ENCODE measurements at regions not wholly inside any gene's neighbourhood (a gene's known extent, or its start where the extent isn't known, plus 50 kb on each side); places are given as distances from the start of the nearest gene placed in this dataset.
A peak's percentile ranks its signal among the peaks of the same experiment; 100 is the strongest.

DNA sequence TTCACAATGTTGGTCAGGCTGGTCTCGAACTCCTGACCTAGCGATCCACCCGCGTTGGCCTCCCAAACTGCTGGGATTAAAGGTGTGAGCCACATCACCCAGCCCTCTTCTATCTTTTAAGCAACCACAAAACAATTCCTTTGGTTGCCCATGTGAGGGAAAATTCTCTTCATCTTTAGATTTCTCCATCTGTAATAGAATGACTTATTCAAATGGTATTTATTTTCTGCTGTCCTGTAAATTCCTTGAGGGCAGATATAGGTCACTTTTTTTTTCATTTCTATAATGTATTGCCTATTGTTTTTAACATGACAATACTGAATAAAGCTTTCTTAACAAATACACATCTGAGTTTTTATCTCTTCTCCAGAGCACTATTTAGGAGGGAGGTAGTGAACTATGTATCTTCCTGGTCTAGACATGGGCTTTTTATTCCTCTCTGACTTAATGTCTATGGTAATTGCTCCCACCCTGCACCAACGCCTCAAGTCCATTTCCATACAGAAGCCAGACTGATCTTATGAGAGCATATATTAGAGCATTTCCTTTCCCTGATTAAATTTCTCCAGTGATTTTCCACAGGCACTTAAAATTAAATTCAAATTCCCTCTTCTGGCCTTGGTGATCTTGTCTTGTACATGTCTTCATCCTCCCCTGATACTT lies 595.6 kb downstream of the CAAP1 start:
- no peak for DNase-seq

DNA sequence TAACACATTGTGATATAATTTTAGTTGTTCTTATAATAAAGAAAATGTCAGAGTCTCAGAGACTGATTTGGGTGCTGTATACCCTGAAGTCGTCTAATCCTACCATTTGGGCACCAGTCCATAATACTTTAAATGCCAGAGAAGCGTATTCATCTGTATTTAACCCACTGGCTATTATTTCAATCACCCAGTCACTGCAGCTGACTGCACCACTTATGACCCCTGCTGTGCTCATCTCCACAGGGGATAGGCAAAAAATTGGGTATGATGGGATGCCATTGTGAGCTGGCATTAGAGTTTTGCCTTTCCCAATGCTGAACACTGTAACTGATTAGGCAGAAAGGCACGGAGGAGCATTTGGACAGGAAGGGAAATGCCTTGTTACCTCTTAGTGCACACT lies 599.7 kb downstream of the CAAP1 start:
- DNase-seq = no peak

DNA sequence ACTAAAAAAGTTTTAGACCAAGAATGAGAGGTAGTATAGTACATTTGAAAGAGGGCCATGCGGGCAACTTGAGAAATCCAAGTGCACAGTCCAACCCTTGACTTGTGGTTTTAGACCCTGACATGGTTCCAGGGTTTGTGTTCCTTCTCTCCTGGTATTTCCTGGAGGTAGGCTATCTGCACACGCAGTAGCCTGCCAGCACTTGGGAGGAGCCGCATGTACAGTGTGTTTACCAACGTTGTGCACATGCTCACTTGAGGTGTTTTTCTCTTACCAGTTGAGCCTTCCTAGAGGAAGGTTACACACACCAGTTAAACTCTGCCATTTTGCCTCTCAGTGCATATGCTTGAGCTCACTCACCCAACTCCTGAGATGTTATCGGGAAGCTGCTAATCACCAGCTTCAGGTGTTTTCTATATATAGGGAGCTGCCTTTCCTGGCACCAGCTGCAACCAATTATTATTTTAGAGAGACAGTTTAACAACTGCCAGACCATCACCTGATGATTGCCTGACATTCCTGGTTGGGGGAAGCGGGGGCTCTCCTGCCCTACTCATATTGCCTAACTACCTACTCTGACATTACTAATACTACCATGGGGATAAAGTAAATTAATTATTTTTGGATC lies 593.4 kb upstream of the TUSC1 start:
- no peak for DNase-seq

DNA sequence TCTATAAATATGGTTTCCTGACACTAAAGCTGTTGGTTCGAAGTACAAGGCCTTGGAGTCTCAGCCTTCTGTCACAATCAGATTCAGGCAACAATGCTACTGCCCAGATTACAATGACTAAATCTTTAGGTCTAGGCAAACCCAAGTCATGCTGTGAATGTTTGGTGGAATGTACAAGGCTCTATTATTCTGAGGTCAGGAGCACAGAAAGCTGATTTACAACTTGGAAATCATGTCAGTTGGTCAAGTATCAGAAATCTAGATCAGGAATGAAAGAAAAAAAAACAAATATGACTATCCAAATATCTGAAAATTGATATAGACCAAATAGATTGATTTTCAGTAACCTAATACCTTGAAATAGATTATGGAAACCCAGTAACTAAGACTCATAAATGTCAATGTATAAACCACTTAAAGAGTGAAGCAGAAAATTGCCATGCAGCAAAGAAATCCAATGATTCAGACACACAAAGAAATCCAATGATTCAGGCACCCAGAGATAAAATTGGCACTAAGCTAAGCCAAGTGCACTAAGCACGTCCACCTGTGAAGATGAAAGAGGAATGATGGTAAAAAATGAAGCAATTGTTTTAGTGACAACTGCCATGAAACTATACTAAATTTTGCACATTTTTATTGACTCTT lies 588.0 kb upstream of the TUSC1 start:
- DNase-seq = no peak

DNA sequence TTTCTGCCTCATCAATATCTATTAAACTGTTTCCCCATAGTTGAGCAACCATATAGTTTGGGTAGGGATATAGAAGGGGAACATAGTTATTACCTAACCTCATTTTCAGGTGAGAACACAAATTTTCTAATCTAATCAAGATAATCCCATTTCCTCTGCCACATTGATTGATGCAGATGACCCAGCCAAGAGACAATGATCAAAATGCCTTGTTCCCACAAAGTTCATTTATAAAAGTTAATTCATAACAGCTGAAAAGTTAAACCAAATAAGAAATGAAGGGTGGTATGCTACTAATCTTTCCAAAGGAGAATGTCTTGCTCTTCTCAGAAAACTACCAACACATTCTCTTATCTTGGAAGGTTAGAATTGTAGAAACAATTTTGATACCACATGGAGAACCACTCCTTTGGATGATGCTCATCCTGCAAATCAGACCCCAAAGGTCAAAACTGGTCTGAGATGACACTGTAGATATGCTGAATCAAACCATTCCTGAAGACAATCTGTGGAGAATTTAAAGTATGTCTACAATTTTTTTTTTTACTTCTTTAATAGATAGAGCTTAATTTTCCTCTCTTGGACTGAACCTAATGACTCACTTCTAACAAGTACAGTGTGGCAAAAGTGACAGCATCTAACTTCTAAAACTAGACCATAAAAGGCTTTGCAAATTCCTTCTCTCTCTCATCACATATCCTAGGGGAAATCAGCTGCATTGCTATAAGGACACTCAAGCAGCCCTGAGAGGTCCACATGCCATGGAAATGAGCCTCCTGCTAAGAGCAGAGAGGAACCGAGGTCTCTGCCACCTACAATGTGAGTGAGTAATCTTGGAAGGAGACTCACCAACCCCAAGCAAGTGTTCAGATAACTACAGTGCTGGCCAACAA lies 586.7 kb upstream of the TUSC1 start:
- DNase-seq = no peak

DNA sequence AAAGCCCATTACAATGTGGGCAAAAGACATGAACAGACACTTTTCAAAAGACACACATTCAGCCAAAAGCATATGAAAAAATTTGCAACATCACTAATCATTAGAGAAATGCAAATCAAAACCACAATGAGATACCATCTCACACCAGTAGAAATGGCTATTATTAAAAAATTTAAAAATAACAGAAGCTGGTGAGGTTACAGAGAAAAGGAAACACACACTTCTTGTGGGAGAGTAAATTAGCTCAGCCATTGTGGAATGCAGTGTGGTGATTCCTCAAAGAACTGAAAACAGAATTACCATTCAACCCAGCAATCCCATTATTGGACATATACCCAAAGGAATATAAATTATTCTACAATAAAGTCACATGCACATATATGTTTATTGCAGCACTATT lies 585.2 kb upstream of the TUSC1 start:
- DNase-seq = no peak

DNA sequence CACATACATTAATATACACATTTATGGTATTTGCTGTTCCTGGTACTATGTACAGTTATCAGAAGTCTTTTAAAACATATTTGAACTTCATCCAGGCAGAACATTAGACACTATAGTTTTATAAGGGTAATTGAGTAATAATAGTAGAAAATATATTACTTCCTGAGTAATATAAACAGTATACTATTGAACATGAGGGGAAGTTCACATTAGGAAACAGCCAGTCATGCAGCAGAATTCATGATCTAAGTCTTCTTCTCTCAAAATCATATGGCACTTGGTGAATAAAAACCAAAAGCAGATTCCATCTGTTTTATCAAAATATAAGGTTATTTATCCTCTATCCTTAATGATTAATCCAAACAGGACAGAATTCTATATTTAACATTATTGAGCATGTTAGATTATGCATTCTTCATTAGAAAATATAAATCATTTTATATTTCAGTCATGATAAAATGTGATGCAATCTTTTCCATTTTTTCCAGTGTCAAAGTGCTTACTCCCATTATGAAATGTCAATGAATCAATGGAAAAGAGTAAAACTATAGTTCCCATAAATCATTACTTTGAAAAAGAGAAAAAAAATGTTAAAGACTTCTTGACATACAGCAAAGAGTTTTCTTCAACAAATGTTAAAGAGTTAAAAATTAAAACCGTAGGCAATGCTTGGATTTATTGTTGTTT lies 584.3 kb upstream of the TUSC1 start:
- DNase-seq = no peak

DNA sequence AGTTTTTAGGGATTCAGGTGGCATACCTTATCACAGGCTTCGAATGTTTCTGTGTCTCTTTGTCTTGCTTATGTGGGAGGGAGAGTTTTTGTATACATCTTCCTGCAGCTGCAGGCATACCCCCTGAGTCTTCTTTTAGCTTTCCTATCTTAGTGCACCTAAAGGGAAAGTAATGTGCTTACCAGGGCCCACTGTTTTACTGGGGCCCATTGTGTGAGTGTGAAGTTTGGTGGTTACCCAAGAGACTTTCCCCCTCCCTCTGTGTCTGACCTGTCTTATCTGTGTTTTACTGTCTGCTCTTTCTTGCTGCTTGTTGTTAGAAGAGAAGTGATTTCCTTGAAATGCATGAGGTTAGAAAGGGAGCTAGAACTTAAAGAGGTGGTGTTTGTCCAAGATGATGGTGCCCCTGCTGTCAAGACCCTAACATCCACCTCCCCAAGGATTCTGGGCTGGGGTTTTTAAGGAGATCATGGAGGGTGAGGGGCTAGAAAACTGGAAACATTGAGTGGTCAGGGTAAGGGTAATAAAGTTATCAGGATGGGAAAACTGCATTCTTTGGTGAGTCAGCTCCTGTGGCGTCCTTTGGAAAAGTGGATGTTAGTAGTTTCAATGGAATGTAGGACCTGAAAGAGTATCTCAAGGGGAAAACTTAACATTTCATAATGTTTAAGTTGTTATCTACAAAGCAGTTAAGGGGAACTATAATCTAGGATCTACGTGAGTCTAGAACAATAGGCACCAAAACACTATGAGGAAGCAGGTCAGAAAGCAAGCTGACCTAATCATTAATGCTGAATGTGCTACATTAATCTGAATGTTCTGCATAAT lies 583.5 kb upstream of the TUSC1 start:
- no peak for DNase-seq

DNA sequence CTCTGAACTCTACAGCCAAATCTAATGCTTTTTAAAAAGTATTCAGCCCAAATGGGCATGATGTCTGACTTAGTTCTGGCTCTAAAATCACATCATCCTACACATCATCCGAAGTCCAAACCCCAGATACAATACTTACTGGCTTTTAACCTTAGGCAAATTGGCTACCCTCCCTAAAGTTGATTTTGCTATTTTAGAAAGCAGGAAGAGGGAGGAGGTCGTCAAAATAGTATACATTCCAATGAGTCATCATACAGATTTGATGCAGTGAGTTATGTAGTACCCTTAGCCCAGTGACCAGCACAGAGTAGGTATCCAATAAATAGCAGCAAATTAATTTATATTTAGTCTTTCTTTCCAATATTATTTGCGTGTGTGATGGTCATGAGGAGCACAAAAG lies 582.0 kb upstream of the TUSC1 start:
- no peak for DNase-seq

DNA sequence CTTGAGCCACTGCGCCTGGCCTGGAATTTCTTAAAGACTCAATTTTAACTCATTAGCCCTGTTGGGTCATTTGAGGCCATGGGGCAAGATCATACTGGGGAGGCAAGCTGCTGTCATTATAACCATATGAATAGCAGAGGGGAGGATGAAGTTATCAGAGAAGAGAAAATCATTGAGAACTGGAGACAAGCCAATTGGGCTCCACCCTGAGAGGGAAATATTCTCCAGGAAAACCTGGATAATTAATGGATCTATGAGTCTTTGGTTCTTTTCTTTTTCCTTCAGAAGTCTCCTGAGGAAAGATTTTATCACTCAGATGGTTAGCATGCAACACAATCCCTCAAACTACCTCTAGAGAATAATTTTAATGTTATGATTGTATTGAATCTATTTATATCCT lies 569.6 kb upstream of the TUSC1 start:
- DNase-seq = no peak

DNA sequence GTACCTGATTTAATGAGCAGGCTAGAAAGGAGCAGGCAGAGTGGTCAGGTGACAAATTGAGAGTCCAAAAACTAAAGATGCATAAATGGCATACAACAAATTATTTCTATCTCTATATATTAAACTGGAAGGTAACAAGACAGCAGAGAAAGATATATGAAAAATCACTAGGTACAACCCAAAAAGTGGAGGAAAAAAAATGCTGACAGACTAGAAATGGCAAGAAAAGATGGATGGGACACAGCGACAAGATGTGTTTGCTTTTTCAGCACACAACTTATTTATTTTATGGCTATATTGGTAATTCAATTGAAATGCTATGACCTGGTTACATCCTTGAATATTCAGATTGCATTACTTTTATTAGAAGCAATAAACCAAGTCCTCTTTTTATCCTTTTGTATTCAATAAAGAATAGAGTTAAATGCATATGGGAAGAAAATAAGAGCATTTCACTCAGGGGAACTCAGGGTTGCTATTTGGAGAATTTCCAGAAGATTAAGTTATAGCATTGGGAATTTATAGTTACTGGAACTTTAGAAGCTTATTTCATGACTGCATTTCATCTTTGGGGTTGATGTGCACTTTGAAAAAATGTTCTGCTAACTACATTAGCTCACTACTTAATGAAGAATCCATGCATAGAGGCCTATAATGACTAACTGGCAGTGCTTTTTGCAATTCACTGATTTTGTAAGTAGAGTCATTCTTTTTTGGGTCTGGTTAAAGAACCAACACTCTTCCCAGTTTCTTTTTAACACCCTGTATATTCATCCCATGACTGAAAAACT lies 566.6 kb upstream of the TUSC1 start:
- DNase-seq = no peak

DNA sequence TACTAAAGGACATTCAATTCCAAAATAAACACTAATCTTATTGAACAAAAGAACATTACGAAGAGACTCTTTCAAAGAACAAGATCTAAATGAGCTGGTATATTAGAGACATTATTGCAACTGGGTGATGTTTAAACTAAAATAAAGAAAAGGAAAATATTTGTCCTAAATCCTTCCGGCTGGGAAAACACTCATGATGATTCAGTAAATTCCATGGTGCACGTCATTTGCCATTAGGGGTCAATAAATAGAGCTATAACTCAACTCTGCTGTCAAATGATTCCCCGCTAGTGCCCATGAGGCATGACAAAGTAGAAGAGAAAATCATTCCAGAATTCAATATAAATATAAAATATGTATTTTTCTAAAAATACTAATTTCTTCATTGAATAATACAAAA lies 565.5 kb upstream of the TUSC1 start:
- no peak for DNase-seq

DNA sequence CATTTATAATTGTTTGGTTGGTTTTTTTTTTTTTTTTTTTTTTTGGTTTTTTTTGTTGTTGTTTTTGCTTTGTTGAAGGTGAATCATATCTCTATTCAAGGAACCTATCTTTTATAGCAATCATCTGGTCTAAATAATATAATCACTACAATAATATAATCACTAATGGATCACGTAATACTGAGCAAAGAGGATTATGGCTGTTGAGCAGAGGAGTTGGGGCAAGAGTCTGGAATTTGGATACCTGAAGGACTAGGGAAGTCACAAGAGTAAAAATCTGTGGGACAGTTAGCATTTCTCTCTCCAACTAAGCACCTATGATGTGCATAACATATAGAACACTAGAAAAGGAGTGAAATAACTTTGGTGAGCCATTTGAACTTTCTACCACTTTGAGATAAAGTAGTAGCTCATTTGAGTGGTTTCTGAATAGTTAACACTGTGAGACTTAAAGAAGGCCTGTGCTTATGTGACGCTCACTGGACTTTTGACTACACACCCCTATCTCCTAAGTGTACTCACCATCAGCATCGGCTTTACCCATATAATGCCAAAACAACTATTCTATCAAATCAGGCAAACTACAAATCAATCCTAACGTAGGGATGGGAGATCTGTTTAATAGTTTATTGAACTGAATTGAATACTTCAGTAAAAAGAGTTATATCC lies 564.9 kb upstream of the TUSC1 start:
- no peak for DNase-seq

DNA sequence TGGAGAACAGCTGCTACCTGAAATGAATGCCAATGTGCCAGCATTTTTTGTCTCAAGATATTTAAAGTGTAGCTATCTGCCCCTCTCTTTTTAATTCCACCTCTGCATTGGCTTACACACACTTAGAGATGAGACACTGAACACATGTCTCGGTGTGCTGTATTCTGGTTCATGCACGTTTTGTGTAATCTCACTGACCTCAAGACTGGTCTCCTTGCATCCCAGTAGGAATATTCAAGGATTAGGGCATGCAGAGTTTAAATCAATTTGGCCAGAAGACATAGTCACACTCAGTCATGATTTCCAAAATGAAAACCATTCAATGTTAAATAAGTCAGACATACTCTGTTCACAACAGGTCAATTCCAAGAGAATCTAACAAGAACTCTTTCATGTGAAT lies 561.8 kb upstream of the TUSC1 start:
- no peak for DNase-seq

DNA sequence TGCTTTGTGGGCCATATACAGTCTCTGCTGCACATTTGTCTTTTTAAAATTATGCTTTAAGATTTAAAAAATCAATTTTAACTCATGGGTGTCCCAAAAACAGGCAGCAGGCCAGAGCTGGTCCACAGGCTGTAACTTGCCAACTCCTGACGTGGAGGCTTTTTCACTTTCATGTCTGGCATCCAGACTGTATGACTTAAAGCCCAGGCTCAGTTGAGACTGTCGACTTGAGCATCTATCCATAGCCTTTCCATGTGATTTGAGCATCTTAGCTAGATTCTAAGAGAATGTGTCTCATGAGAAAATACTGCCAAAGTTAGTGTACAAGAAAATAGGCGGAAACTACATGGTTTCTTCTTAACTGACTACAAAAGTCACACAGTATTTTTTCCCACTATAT lies 559.0 kb upstream of the TUSC1 start:
- peak; percentile 16 for DNase-seq

DNA sequence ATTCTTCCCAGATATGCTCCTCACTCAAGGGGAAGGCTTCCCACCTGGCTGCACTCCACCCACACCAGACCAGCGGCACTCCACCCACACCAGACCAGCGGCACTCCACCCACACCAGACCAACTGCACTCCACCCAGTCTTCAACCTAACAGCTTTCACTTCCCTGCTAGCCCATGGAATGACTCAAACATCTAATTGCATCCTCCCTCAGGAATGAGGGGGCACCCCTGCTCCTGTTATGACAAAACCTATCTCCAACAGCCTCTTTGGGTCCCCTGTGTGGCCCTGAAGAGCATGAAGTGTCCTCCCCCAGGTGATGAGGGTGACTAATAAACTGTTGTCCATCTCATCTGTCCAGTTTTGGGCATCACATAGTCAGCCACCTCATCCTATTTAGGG lies 556.6 kb upstream of the TUSC1 start:
- DNase-seq = no peak

DNA sequence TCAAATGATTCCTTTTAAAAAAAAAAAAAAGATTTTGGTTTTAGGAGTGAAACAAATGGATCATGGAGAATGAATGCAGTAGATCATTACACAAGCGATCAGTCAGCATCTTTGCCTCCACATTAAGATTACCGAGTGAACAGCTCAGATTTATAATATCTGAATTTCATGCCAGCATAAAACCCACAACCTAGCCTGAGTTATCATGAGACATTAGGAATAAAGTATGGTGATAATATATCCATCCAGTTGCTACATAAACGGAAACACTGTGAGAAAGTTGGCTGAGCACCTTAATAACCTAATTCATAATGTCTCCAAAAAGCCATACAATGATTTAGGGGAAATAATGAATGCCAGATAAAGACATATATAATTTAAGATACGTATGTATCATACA lies 553.1 kb upstream of the TUSC1 start:
- DNase-seq = no peak

DNA sequence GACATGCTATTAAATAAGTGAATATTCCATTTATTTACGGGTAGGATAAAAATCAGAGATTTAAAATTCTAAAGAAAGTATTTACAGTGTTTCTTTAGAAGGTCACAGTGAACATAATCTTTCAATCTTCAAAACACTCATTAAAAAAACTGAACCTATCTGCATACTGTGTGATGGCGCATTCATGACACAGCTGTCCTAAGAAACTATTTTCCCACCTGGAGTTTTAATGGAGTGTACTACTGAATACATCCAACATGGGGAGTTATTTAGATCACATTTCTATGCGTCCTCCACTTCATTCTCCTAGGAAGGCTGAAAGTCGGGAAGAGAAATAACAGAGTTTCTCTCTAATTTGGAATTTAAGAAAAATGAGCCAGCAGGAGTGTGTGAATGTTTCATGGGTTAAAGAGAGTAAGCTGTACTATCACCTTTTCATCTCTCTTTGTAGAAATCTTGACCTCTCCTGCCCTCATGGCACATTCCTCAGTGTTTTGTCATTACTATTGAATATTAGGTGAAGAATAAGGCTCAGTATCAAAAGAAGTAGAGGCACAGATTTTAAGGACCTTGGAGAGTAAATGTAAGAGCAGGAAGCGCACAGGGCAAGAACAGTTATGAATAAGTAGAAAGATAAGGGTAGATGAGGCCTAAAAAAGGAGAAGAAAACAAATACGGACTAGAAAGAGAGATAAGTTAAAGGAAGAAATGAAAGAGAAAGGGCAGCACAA lies 551.2 kb upstream of the TUSC1 start:
- DNase-seq = no peak

DNA sequence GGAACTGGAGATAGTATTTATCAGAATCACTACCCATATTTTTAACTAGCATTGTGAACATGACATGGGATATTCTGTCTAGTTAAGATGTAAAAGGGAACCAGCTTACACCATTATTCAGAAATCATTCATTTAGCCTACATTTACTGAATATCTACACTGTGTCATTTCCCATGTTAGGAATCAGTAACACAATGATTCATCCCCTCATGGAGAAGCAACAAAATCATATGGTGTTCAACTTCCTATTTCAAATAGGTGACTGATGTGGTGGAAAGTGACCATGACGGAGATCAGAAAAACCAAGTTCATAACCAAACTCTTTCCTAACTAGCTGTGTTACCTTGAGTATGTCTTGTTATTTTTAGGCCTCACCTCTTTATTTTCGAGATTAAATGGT lies 550.0 kb upstream of the TUSC1 start:
- no peak for DNase-seq

DNA sequence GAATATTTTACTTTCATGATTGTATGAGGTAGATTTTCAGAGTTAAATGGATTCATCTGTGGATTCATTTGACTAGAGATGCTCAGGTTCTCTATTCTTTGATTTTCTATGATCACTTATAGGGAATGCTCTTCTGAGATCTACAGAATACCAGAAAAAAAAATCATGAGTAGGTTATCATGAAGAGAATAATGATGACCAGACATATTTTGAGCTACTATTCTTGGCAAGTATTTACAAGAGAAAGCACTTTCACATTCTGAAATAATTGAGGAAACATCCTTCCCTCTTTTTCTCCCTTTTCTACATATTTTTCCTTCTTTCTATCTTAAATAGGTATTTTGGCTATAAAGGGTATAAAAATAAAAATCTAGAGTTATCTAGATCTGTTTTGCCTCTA lies 543.0 kb upstream of the TUSC1 start:
- DNase-seq = no peak
